ENCODE measurements at regions not wholly inside any gene's neighbourhood (a gene's known extent, or its start where the extent isn't known, plus 50 kb on each side); places are given as distances from the start of the nearest gene placed in this dataset.

DNA sequence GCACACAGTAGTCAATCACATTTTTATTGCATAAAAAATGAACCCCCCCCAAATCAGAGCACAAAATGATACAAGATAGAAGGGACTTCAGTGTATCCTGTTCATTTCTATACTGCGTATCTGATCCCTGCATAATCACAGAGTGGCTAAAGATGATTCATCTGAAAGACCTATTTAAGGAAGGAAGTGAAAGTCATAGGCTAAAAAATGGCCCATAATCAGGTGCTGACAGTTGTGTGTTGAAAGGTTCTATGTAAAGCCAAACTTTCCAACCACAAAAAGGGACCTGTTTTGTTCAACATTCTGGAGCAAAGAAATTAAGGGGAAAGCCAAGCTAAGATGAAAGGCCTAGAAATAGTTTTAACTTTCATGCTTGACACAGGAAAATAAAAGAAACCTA, 147.8 kb upstream of the ATP2B1 start:
- Mint-ChIP-seq H3K9me3 (peaks cover under 1% of the 10 kb centered on the region), H3K4me1 (peaks cover 31% of the 10 kb centered on the region), H3K4me3 (no peak overlapping the region), H3K27ac (no peak overlapping the region), H3K36me3 (no peaks in the 10 kb centered on the region)
- DNase-seq (ENCODE audit: low spot score in 2 of 2) (no peak), ATAC-seq (peak; percentile 83)

DNA sequence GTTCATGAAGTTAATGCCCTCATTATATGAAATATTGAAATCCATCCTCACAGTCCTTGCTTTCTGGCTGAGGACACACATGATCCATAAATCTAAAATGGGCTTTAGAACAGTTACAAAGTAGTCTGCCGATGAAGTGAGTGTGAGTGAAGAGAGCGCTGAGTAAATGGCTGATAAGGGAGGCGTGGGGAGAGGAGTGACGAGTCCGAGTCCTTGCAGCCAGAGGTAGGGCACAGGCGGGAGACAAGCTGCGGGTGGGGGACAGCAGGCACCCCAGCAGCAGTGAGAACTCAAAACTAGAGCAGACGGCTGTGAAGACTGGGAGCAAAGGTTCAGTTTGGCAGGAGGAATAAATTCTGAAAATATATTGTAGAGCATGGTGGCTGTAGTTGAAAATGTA, 140.1 kb upstream of the ATP2B1 start:
- no peak for DNase-seq (ENCODE audit: low spot score in 2 of 2)
- Mint-ChIP-seq H3K4me3 (no peak overlapping the region), H3K4me1 (no peaks in the 10 kb centered on the region), H3K9me3 (no peaks in the 10 kb centered on the region), H3K36me3 (no peaks in the 10 kb centered on the region), H3K27ac (no peak overlapping the region)
- ATAC-seq, result no peak

DNA sequence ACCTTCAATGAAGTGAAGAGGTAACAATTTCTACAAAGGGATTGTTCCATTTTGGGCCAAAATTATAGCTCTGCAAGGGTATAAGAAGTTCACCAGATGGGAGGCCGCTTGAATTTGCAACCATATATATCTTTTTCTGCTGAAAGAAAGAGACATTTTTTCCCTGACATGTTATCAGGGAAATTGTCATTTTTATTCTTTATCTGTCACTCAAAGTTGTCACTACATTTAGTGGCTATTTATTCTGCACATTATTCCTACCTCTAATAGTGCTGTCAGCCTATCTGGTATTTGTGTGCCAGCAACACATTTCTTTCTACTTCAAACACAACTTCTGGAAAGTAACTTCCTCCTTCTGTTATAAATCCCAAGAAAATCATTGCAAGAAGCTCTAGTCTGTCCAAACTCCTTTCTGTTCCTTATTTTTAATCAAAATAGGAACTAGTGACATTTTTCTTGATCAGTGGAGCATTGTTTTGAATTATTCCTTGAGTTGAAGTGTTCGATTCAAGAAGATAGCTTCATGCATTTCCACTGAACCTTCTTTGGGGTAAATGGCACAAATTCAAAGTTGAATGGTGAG, 137.9 kb upstream of the ATP2B1 start:
- no peak for ATAC-seq

DNA sequence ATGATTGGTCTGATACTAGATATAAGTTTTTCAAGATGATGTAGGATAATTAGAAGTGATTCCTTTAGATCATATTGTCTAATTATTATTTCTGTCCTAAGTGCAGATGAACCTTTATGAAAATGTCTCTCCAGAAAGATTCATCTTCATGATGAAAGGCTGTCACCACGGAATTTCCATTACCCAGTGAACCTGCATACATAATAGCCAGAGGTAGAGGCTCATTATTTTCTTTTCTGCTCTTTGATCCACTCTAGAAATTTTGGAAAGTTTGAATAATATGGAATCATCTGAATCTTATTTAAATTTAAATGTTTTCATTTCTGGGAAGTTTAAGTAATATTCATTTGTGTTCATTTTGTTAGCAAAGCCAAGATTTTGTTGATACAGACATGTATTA, 137.1 kb upstream of the ATP2B1 start:
- no peaks in the 10 kb centered on the region for H3K36me3 Mint-ChIP-seq
- DNase-seq (ENCODE audit: low spot score in 2 of 2) (no peak), ATAC-seq (no peak)
- no peak overlapping the region for H3K4me3 Mint-ChIP-seq
- H3K4me1 Mint-ChIP-seq, result no peaks in the 10 kb centered on the region
- no peaks in the 10 kb centered on the region for H3K9me3 Mint-ChIP-seq
- no peak overlapping the region for H3K27ac Mint-ChIP-seq

More for the DNA sequence above, 137.9 kb upstream of the ATP2B1 start:
- no peak overlapping the region for H3K27ac Mint-ChIP-seq
- DNase-seq (ENCODE audit: low spot score in 2 of 2), result no peak
- no peaks in the 10 kb centered on the region for H3K36me3 Mint-ChIP-seq
- no peaks in the 10 kb centered on the region for H3K4me1 Mint-ChIP-seq
- H3K4me3 Mint-ChIP-seq, result no peak overlapping the region
- no peaks in the 10 kb centered on the region for H3K9me3 Mint-ChIP-seq

DNA sequence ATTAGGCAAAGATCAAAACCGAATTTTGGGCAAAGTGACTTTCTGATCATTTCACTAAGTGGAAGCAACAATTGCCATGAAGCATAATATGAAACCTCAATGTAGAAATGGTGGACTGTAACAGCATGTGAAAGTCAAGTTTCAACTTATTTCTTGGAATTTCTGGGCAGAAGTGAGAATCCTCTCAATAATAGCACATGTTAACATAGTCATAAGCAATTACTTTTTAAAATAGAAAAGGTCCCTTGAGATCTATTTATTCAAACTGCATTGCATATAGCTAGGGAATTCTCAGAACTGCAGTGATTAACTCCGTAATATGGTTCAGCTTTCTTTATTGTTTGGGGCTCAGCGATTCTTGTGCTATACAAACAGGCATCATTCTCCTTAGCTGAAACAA, 136.7 kb upstream of the ATP2B1 start:
- H3K36me3 Mint-ChIP-seq, result no peaks in the 10 kb centered on the region
- H3K27ac Mint-ChIP-seq, result no peak overlapping the region
- DNase-seq (ENCODE audit: low spot score in 2 of 2) (no peak), ATAC-seq (no peak)
- H3K4me1 Mint-ChIP-seq, result no peaks in the 10 kb centered on the region
- no peak overlapping the region for H3K4me3 Mint-ChIP-seq
- H3K9me3 Mint-ChIP-seq, result no peaks in the 10 kb centered on the region

DNA sequence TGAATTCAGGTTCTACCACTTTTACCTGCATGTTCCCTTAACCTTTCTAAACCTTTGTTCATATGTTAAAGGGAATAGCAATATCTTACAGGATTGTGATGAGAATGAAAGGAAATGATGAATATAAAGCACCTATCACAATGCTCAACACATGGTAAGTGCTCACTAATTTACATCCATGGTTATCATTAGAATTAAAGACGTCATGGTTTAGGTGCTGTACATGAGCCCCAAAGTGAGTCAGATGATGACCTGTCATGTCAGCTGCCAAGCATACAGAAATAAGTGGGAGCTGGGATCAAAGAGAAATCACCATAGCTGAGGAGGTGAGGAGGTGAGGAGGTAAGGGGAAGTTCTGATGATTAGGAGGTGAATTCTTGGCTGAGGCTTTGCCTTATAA, 135.9 kb upstream of the ATP2B1 start:
- Mint-ChIP-seq H3K4me3 (no peak overlapping the region), H3K4me1 (no peaks in the 10 kb centered on the region), H3K9me3 (no peaks in the 10 kb centered on the region), H3K36me3 (no peaks in the 10 kb centered on the region), H3K27ac (no peak overlapping the region)
- DNase-seq (ENCODE audit: low spot score in 2 of 2), result no peak
- no peak for ATAC-seq

DNA sequence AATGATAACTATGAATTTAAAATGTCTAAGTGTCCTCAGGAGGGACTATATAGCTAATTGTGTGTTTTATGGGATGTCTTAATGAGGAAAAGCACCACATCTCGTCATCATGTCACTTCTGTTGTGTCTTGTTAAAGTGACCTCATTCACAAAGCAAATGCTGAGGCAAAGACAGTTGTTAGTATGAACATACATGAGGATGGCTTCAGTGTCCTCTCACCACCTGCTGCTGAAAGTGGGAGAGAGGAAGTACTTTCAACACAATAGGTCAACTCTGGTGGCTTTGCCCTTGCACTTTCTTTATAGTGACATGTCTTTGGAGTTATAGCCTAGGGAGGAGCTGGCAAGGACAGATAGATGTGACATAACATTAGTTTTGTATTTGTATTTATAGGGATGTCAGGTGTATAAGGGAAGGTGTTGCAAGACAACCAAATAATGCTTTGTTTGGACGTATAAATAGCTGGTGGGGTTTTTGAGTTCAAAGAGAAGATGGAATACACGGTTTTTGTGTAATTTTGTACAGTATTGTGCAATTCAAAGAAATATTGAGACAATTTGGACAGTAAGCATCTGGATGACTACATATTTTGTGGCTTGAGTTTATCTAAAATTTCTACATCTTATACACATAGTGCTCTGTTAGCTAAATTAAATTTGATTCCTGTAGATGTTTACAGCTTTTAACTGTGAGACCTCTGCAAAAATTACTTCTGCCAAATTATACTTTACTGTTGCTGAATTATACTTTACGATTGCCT, 131.7 kb upstream of the ATP2B1 start:
- H3K36me3 Mint-ChIP-seq, result no peaks in the 10 kb centered on the region
- no peak overlapping the region for H3K4me3 Mint-ChIP-seq
- H3K9me3 Mint-ChIP-seq, result no peaks in the 10 kb centered on the region
- no peak for ATAC-seq
- DNase-seq (ENCODE audit: low spot score in 2 of 2), result no peak
- H3K27ac Mint-ChIP-seq, result no peak overlapping the region
- H3K4me1 Mint-ChIP-seq, result peaks cover 6% of the 10 kb centered on the region

DNA sequence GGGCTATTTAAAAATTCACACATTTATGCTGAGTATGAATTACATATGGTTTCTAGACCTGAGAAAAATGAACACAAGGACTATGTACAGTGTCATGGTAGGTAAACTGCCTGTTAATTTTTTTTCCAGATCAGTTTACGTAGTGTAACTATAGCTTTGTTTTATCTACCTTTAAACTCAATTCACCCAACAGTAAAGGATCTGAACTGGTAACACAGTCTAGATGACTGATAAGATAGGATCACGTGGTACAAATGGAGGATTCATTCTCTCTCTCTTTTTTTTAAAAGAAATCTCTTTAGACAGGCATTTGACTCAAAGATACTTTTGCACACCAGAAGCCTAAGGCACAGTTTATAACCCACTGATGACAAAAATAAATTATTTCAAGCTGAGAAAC, 130.8 kb upstream of the ATP2B1 start:
- no peak overlapping the region for H3K27ac Mint-ChIP-seq
- no peak overlapping the region for H3K4me3 Mint-ChIP-seq
- no peaks in the 10 kb centered on the region for H3K36me3 Mint-ChIP-seq
- ATAC-seq (no peak), DNase-seq (ENCODE audit: low spot score in 2 of 2) (no peak)
- no peaks in the 10 kb centered on the region for H3K9me3 Mint-ChIP-seq
- peaks cover 6% of the 10 kb centered on the region for H3K4me1 Mint-ChIP-seq

DNA sequence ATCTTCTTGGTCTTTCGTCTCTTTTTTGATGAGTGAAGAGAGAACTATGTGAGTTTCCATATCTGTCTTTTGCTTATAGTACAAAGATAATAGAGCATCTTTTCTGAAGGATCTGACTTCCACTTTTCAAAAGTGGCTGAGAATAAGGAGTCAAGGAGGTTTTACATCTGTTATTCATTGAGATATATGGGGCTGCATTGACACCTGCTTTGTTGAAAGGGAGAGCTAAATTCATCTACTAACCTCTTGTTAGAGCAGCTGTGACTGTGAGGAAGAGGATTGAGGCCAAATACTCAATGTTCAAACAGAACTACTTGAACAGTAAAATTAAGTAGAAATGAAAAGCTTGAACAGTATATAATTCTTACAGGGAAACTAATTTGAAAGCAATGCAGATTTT, 130.2 kb upstream of the ATP2B1 start:
- DNase-seq (ENCODE audit: low spot score in 2 of 2) (no peak), ATAC-seq (no peak)
- H3K36me3 Mint-ChIP-seq, result no peaks in the 10 kb centered on the region
- no peak overlapping the region for H3K4me3 Mint-ChIP-seq
- peaks cover 6% of the 10 kb centered on the region for H3K4me1 Mint-ChIP-seq
- H3K27ac Mint-ChIP-seq, result no peak overlapping the region
- no peaks in the 10 kb centered on the region for H3K9me3 Mint-ChIP-seq

DNA sequence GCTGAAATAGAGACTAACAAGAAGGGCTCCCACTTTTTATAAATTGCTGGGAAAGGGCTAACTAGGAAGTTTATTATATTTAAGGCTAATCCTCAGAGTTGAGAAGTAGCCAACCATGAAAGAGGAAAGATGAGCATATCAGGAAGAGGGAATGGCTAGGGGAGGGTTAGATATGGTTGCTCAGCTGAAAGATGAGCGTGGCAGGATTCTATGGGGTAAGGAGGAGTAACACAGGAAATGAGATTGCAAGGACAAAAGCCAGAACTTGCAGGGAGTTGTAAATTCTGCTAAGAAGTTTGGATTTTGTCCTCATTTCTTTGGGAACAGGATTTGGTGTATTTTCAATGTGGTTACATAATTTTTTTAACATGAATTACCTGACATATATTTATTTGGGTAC, 127.4 kb upstream of the ATP2B1 start:
- Mint-ChIP-seq H3K4me1 (peaks cover 6% of the 10 kb centered on the region), H3K36me3 (no peaks in the 10 kb centered on the region), H3K27ac (no peak overlapping the region), H3K4me3 (no peak overlapping the region), H3K9me3 (no peaks in the 10 kb centered on the region)
- no peak for DNase-seq (ENCODE audit: low spot score in 2 of 2)
- ATAC-seq, result no peak

DNA sequence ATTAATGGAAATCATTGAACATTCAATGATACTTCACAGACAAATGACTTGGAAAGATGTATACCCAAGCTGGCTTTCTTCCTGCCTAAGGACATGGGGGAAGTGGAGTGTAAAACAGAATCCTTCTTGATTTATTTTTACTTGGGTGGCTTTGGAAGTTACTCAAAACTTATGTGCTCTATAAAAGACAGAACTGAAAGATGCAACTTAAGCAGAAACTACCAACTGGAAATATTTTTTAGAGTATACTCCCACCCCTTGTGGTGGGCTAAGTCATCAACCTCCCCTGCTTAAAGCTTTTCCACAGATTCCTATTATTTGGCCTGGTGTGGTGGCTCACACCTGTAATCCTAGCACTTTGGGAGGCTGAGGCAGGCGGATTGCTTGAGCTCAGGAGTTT, 126.0 kb upstream of the ATP2B1 start:
- H3K4me1 Mint-ChIP-seq, result peaks cover 6% of the 10 kb centered on the region
- ATAC-seq (no peak), DNase-seq (ENCODE audit: low spot score in 2 of 2) (no peak)
- no peaks in the 10 kb centered on the region for H3K9me3 Mint-ChIP-seq
- H3K36me3 Mint-ChIP-seq, result no peaks in the 10 kb centered on the region
- no peak overlapping the region for H3K4me3 Mint-ChIP-seq
- H3K27ac Mint-ChIP-seq, result no peak overlapping the region

DNA sequence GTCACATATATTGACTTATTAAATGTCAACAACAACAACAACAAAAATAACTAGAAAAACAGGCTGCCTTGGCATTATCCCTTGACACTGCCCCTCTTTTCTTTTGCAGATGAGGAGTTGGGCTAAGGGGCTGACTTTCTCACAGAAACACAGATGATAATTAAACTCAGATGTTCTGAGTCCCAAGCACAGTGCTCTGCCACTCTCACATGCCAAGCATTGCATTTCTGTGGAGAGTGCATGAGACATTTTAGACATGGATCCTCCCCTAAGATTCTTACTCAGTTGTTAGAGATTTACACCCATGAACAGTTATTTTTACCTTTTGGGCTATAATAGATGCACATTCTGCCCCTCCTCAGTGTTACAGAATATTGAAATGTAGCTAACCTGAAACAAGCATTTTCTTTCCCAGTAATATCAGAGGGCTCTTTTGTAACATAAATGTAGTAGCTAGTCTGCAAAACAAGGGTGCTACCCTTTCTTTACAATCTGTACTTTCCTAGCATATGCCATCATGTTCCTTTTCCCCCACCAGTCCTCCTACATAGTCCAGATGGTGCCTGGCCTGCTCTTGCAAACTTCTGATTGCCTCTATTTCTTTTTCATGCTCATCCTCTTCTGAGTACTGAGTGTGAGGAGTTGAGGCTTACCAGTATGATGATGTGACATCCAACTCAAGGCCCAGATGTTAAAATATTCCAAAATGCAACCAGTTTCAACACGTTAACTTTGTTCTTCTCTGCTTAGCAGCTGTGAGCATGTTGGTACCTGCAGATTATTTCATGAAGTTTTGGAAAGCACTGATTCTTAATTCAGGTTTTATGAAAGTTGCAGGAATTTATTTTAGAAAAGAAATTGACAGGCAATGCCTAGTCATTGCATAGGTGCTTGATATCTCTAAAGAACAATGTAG, 125.0 kb upstream of the ATP2B1 start:
- ATAC-seq (no peak), DNase-seq (ENCODE audit: low spot score in 2 of 2) (no peak)
- H3K9me3 Mint-ChIP-seq, result no peaks in the 10 kb centered on the region
- H3K4me1 Mint-ChIP-seq, result peaks cover 6% of the 10 kb centered on the region
- H3K27ac Mint-ChIP-seq, result no peak overlapping the region
- H3K4me3 Mint-ChIP-seq, result no peak overlapping the region
- no peaks in the 10 kb centered on the region for H3K36me3 Mint-ChIP-seq

DNA sequence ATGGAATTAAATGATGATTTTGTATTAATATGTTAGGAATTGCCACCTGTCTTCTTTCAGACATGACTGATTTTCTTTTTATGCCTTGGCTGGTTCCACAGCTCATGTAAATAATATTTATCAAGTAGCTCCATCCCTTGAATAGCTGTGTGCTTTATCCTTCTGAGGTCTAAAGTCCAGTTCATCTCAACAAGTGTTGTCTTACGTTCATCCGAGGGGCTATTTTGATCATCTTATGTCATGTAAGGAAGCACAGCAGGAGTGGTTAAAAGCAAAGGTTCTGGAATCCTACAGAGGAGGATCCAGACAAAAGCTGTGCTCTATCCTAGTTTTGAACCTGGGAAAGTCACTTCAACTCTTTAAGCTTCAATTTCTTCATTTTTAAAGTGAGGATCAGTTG, 123.7 kb upstream of the ATP2B1 start:
- ATAC-seq, result no peak
- Mint-ChIP-seq H3K27ac (no peak overlapping the region), H3K9me3 (no peaks in the 10 kb centered on the region)

DNA sequence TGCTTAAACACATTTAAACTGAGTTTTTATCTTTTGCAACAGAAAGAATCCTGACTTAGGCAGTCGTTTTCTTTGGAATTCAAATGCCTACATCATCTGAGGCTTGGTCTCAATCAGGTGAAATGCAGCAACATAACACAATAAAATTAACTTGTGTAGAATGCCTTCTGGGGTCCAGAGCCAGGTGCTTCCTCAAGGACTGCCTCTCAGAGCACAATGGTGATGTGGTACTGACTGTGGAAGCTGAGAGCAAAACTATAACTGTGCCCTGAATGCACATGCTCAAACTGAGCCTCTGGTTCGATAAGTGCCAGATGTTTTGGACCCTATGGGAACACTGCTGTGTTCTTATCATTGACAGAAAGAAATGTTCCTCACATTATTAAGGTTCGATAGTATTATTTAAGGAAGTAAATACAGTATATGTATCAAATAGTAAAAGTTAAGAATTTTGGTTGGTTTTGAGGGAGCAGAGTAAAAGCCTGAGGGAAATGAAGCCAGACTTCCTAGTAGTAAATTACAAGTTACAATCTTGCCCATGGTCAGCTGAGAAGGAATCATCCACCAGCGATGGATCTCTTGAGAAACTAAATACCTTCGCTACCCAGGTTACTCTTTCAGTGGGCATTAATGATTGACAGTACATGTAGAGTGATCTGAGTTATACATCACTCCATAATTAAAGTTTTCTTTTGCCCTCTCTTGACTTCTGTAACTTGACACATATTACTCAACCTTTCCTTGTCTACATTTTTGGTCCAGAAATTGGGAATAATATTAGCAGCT, 122.9 kb upstream of the ATP2B1 start:
- no peak for ATAC-seq
- Mint-ChIP-seq H3K4me3 (no peak overlapping the region), H3K9me3 (no peaks in the 10 kb centered on the region), H3K36me3 (no peaks in the 10 kb centered on the region), H3K27ac (no peak overlapping the region), H3K4me1 (peaks cover 6% of the 10 kb centered on the region)
- DNase-seq (ENCODE audit: low spot score in 2 of 2), result no peak

More for the DNA sequence above, 123.7 kb upstream of the ATP2B1 start:
- H3K4me3 Mint-ChIP-seq, result no peak overlapping the region
- no peaks in the 10 kb centered on the region for H3K36me3 Mint-ChIP-seq
- peaks cover 6% of the 10 kb centered on the region for H3K4me1 Mint-ChIP-seq
- DNase-seq (ENCODE audit: low spot score in 2 of 2), result no peak

DNA sequence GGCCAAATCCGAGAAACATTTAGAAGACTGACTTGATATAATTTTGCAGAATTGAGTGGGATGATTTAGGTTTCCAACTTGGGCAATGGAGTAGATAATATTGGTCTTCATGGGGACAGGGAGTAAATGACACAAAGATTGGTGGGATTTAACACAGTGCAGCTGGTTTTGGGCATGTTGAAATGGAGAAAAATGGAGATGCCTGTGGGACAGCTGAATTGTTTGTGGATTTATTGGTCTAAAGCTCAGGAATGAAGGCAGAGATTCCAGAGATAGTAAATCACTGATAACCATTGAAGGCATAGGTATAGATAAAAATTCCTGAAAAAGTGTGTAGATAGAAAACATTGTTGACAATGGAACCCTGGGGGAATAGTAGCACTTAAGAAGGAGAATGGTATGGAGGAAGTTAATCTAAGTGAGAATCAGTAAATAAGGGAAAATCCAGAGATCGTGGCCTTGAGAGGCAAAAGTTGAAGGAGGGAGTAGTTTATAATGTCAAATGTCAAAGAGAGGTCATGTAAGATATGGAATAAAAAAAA, 120.9 kb upstream of the ATP2B1 start:
- Mint-ChIP-seq H3K27ac (no peak overlapping the region), H3K4me1 (peaks cover 13% of the 10 kb centered on the region), H3K36me3 (no peaks in the 10 kb centered on the region), H3K9me3 (no peaks in the 10 kb centered on the region), H3K4me3 (no peak overlapping the region)
- ATAC-seq, result no peak
- no peak for DNase-seq (ENCODE audit: low spot score in 2 of 2)
